ENCODE measurements at regions not wholly inside any gene's neighbourhood (a gene's known extent, or its start where the extent isn't known, plus 50 kb on each side); places are given as distances from the start of the nearest gene placed in this dataset.

- in situ Hi-C loops (cut with MboI; ENCODE audit: low pct_unique_long_range_greater_than_20kb, low sequenced_read_pairs, unreplicated experiment), result no loop called here
- no peak for TF ChIP-seq CTCF (IDR thresholded peaks at IDR 0.05; ENCODE audit: extremely low read depth, insufficient read depth, missing control alignments)
- DNase-seq (ENCODE audit: low spot score), result no peak
These were observed 298.1 kb upstream of the RTL1 start for GRCh38 chr14:101201535-101202151.

- no peak for TF ChIP-seq CTCF (IDR thresholded peaks at IDR 0.05; ENCODE audit: extremely low read depth, insufficient read depth, missing control alignments)
- in situ Hi-C loops (cut with MboI; ENCODE audit: low pct_unique_long_range_greater_than_20kb, low sequenced_read_pairs, unreplicated experiment), result no loop called here
- DNase-seq (ENCODE audit: low spot score), result no peak
These were observed 299.3 kb upstream of the RTL1 start for GRCh38 chr14:101202627-101203404.

GRCh38 chr14:101206556-101206955 is 303.0 kb upstream of the RTL1 start:
- in situ Hi-C loops (cut with MboI; ENCODE audit: low pct_unique_long_range_greater_than_20kb, low sequenced_read_pairs, unreplicated experiment), result no loop called here
- DNase-seq (ENCODE audit: low spot score), result no peak
- no peak for TF ChIP-seq CTCF (IDR thresholded peaks at IDR 0.05; ENCODE audit: extremely low read depth, insufficient read depth, missing control alignments)

GRCh38 chr14:101207041-101207440 is 303.5 kb upstream of the RTL1 start:
- no peak for DNase-seq (ENCODE audit: low spot score)
- TF ChIP-seq CTCF (IDR thresholded peaks at IDR 0.05; ENCODE audit: extremely low read depth, insufficient read depth, missing control alignments), result no peak
- in situ Hi-C loops (cut with MboI; ENCODE audit: low pct_unique_long_range_greater_than_20kb, low sequenced_read_pairs, unreplicated experiment), result no loop called here

GRCh38 chr14:101207897-101208296 is 304.4 kb upstream of the RTL1 start:
- DNase-seq (ENCODE audit: low spot score), result no peak
- in situ Hi-C loops (cut with MboI; ENCODE audit: low pct_unique_long_range_greater_than_20kb, low sequenced_read_pairs, unreplicated experiment), result no loop called here
- TF ChIP-seq CTCF (IDR thresholded peaks at IDR 0.05; ENCODE audit: extremely low read depth, insufficient read depth, missing control alignments), result no peak

GRCh38 chr14:101209594-101209993 is 306.1 kb upstream of the RTL1 start:
- in situ Hi-C loops (cut with MboI; ENCODE audit: low pct_unique_long_range_greater_than_20kb, low sequenced_read_pairs, unreplicated experiment), result no loop called here
- no peak for DNase-seq (ENCODE audit: low spot score)
- TF ChIP-seq CTCF (IDR thresholded peaks at IDR 0.05; ENCODE audit: extremely low read depth, insufficient read depth, missing control alignments), result no peak
